ENCODE measurements at regions not wholly inside any gene's neighbourhood (a gene's known extent, or its start where the extent isn't known, plus 50 kb on each side); places are given as distances from the start of the nearest gene placed in this dataset.

- TF ChIP-seq CTCF (IDR thresholded peaks at IDR 0.05; ENCODE audit: poor library complexity, severe bottlenecking): no peak
- no peaks in the 10 kb centered on the region for H3K9me3 ChIP-seq (ENCODE audit: severe bottlenecking)
- H3K36me3 ChIP-seq (ENCODE audit: low read depth): no peaks in the 10 kb centered on the region
- H3K4me1 ChIP-seq (ENCODE audit: insufficient read depth, poor library complexity, severe bottlenecking): peaks cover 3% of the 10 kb centered on the region
- H3K4me3 ChIP-seq (ENCODE audit: severe bottlenecking): no peak overlapping the region
- DNase-seq (ENCODE audit: low spot score): no peak
- ATAC-seq (ENCODE audit: low read depth): no peak
- H3K27ac ChIP-seq (ENCODE audit: poor library complexity, severe bottlenecking): no peak overlapping the region
- no peaks in the 10 kb centered on the region for H3K27me3 ChIP-seq (ENCODE audit: insufficient read depth, poor library complexity, severe bottlenecking)
These were observed 1832.9 kb upstream of the LRRTM1 start for GRCh38 chr2:82137441-82137840.

GRCh38 chr2:82128051-82128450 is 1823.5 kb upstream of the LRRTM1 start:
- H3K4me1 ChIP-seq (ENCODE audit: insufficient read depth, poor library complexity, severe bottlenecking): no peaks in the 10 kb centered on the region
- ATAC-seq (ENCODE audit: low read depth): no peak
- DNase-seq (ENCODE audit: low spot score): no peak
- no peak for TF ChIP-seq CTCF (IDR thresholded peaks at IDR 0.05; ENCODE audit: poor library complexity, severe bottlenecking)
- no peaks in the 10 kb centered on the region for H3K27me3 ChIP-seq (ENCODE audit: insufficient read depth, poor library complexity, severe bottlenecking)
- H3K27ac ChIP-seq (ENCODE audit: poor library complexity, severe bottlenecking): no peak overlapping the region
- no peak overlapping the region for H3K4me3 ChIP-seq (ENCODE audit: severe bottlenecking)
- no peaks in the 10 kb centered on the region for H3K36me3 ChIP-seq (ENCODE audit: low read depth)
- no peaks in the 10 kb centered on the region for H3K9me3 ChIP-seq (ENCODE audit: severe bottlenecking)

- Histone ChIP-seq H3K27ac (ENCODE audit: poor library complexity, severe bottlenecking) (no peak overlapping the region), H3K4me1 (ENCODE audit: insufficient read depth, poor library complexity, severe bottlenecking) (no peaks in the 10 kb centered on the region), H3K4me3 (ENCODE audit: severe bottlenecking) (no peak overlapping the region), H3K36me3 (ENCODE audit: low read depth) (no peaks in the 10 kb centered on the region), H3K27me3 (ENCODE audit: insufficient read depth, poor library complexity, severe bottlenecking) (no peaks in the 10 kb centered on the region), H3K9me3 (ENCODE audit: severe bottlenecking) (no peaks in the 10 kb centered on the region)
- DNase-seq (ENCODE audit: low spot score) (no peak), ATAC-seq (ENCODE audit: low read depth) (no peak)
- TF ChIP-seq CTCF (IDR thresholded peaks at IDR 0.05; ENCODE audit: poor library complexity, severe bottlenecking): no peak
These were observed 1820.1 kb upstream of the LRRTM1 start for GRCh38 chr2:82124629-82125028.

- DNase-seq (ENCODE audit: low spot score) (no peak), ATAC-seq (ENCODE audit: low read depth) (no peak)
- Histone ChIP-seq H3K27me3 (ENCODE audit: insufficient read depth, poor library complexity, severe bottlenecking) (no peaks in the 10 kb centered on the region), H3K4me1 (ENCODE audit: insufficient read depth, poor library complexity, severe bottlenecking) (no peaks in the 10 kb centered on the region), H3K4me3 (ENCODE audit: severe bottlenecking) (no peak overlapping the region), H3K9me3 (ENCODE audit: severe bottlenecking) (no peaks in the 10 kb centered on the region), H3K36me3 (ENCODE audit: low read depth) (no peaks in the 10 kb centered on the region), H3K27ac (ENCODE audit: poor library complexity, severe bottlenecking) (no peak overlapping the region)
- TF ChIP-seq CTCF (IDR thresholded peaks at IDR 0.05; ENCODE audit: poor library complexity, severe bottlenecking): no peak
These were observed 1816.1 kb upstream of the LRRTM1 start for GRCh38 chr2:82120654-82121053.

GRCh38 chr2:82120115-82120514 is 1815.6 kb upstream of the LRRTM1 start:
- DNase-seq (ENCODE audit: low spot score): no peak
- Histone ChIP-seq H3K4me3 (ENCODE audit: severe bottlenecking) (no peak overlapping the region), H3K9me3 (ENCODE audit: severe bottlenecking) (no peaks in the 10 kb centered on the region), H3K27me3 (ENCODE audit: insufficient read depth, poor library complexity, severe bottlenecking) (no peaks in the 10 kb centered on the region), H3K27ac (ENCODE audit: poor library complexity, severe bottlenecking) (no peak overlapping the region), H3K4me1 (ENCODE audit: insufficient read depth, poor library complexity, severe bottlenecking) (no peaks in the 10 kb centered on the region), H3K36me3 (ENCODE audit: low read depth) (no peaks in the 10 kb centered on the region)
- ATAC-seq (ENCODE audit: low read depth): no peak
- TF ChIP-seq CTCF (IDR thresholded peaks at IDR 0.05; ENCODE audit: poor library complexity, severe bottlenecking): no peak

Measured in RWPE2 (cell line).